ENCODE measurements at regions not wholly inside any gene's neighbourhood (a gene's known extent, or its start where the extent isn't known, plus 50 kb on each side); places are given as distances from the start of the nearest gene placed in this dataset.

DNA sequence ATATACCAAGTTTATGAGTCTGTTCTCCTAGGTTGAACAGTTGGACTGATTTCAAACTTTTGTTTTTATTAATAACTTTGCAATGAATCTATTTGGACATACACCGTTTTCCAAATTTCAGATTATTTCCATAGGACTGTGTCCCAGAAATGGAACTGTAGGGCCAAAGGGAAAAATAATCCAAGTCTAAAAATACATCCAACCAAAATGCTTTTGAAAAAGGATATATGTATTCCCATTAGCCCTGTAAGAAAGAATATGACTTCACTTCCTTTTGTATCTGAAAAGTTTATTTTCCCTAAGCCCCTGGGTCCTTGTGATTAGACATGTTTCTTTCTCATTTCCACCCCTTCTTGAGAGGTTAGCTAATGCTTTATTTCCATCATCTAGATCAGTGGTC, 434.2 kb upstream of the MKI67 start:
- ATAC-seq, result no peak

More for the DNA sequence above, 434.2 kb upstream of the MKI67 start:
- Histone ChIP-seq H3K9me3 (ENCODE audit: control insufficient read depth in 1 of 2, insufficient read depth in 1 of 2, low read depth in 1 of 2, low read length in 2 of 2) (no peaks in the 10 kb centered on the region), H3K79me2 (ENCODE audit: insufficient read depth, low read length) (no peaks in the 10 kb centered on the region), H3K27me3 (ENCODE audit: insufficient read depth, low read length) (peaks cover 77% of the 10 kb centered on the region), H3K4me2 (ENCODE audit: low read length) (no peak overlapping the region), H3K4me1 (ENCODE audit: control insufficient read depth in 1 of 2, insufficient read depth in 2 of 2, low read length in 2 of 2) (no peaks in the 10 kb centered on the region), H3K27ac (ENCODE audit: low read depth, low read length) (no peak overlapping the region), H3K9me2 (ENCODE audit: insufficient read depth) (no peaks in the 10 kb centered on the region), H2AFZ (ENCODE audit: low read depth, low read length, poor library complexity, severe bottlenecking) (no peak overlapping the region), H3K9ac (ENCODE audit: low read length) (no peak overlapping the region), H4K20me1 (ENCODE audit: insufficient read depth) (no peaks in the 10 kb centered on the region), H3K4me3 (replicated peaks in 1 of 2; ENCODE audit: low read depth in 1 of 2, low read length in 2 of 2) (no peak overlapping the region), H3K36me3 (ENCODE audit: control insufficient read depth in 1 of 2, insufficient read depth in 2 of 2, low read length in 2 of 2) (no peaks in the 10 kb centered on the region)
- BruUV-seq (replicated peaks), result no TSS peak
- no peak for DNase-seq (ENCODE audit: low read depth, low spot score)
- POLR2A ChIA-PET, result no interaction called here
- CTCF ChIA-PET, result no interaction called here
- RAD21 ChIA-PET (ENCODE audit: low non-redundant PET in 1 of 2, low total read pairs in 2 of 2, uncharacterized antibody in 2 of 2, unreplicated experiment in 2 of 2), result no interaction called here
- TF ChIP-seq MAX (IDR thresholded peaks at IDR 0.05) (no peak), CBX3 (IDR thresholded peaks at IDR 0.05; ENCODE audit: low read depth) (no peak), EZH2 (IDR thresholded peaks at IDR 0.05) (no peak), FOSL1 (IDR thresholded peaks at IDR 0.05; ENCODE audit: low read depth) (no peak), SP1 (IDR thresholded peaks at IDR 0.05; ENCODE audit: low read depth) (no peak), ATF3 (IDR thresholded peaks at IDR 0.05) (no peak), ZFX (IDR thresholded peaks at IDR 0.05) (no peak), JUND (IDR thresholded peaks at IDR 0.05) (no peak), YY1 (IDR thresholded peaks at IDR 0.05; ENCODE audit: extremely low read depth, insufficient replicate concordance, low read depth, low read length) (no peak), ZNF274 (IDR thresholded peaks at IDR 0.05; ENCODE audit: low read depth, low read length) (no peak), EZH2phosphoT487 (IDR thresholded peaks at IDR 0.05; ENCODE audit: borderline replicate concordance) (no peak), POLR2A (IDR thresholded peaks at IDR 0.05; ENCODE audit: borderline replicate concordance, extremely low read depth, insufficient read depth, insufficient read length) (no peak), EGR1 (IDR thresholded peaks at IDR 0.05; ENCODE audit: low read depth) (no peak)
- TF ChIP-seq, protein P1, sequence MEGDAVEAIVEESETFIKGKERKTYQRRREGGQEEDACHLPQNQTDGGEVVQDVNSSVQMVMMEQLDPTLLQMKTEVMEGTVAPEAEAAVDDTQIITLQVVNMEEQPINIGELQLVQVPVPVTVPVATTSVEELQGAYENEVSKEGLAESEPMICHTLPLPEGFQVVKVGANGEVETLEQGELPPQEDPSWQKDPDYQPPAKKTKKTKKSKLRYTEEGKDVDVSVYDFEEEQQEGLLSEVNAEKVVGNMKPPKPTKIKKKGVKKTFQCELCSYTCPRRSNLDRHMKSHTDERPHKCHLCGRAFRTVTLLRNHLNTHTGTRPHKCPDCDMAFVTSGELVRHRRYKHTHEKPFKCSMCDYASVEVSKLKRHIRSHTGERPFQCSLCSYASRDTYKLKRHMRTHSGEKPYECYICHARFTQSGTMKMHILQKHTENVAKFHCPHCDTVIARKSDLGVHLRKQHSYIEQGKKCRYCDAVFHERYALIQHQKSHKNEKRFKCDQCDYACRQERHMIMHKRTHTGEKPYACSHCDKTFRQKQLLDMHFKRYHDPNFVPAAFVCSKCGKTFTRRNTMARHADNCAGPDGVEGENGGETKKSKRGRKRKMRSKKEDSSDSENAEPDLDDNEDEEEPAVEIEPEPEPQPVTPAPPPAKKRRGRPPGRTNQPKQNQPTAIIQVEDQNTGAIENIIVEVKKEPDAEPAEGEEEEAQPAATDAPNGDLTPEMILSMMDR (IDR thresholded peaks at IDR 0.05 in 2 of 3, conservative IDR thresholded peaks at IDR 0.05 in 1 of 3; ENCODE audit: borderline replicate concordance in 1 of 3, insufficient read depth in 1 of 3, low read depth in 2 of 3, low read length in 2 of 3), result no peak
- intact Hi-C loops (cut with micrococcal nuclease), result no loop called here
